Rectal smooth muscle tissue (tissue), 1 donor: ENCODE measurements at regions not wholly inside any gene's neighbourhood (a gene's known extent, or its start where the extent isn't known, plus 50 kb on each side); places are given as distances from the start of the nearest gene placed in this dataset.

Experiments
- H3K27ac ChIP-seq: one replicate; pipeline ENCODE4 v1.7.0; 2013; ENCODE audit warnings: low read depth, low read length, inconsistent platforms
- H3K27me3 ChIP-seq: one replicate; pipeline ENCODE4 v1.7.0; 2013; ENCODE audit warnings: low read length; ENCODE audit not compliant: control insufficient read depth, insufficient read depth
- H3K36me3 ChIP-seq: one replicate; pipeline ENCODE4 v1.7.0; 2013; ENCODE audit warnings: low read length; ENCODE audit not compliant: control insufficient read depth, insufficient read depth
- H3K4me1 ChIP-seq: one replicate; pipeline ENCODE4 v1.7.0; 2013; ENCODE audit warnings: low read length; ENCODE audit not compliant: control insufficient read depth, insufficient read depth
- H3K4me3 ChIP-seq: one replicate; pipeline ENCODE4 v1.7.0; 2013; ENCODE audit warnings: low read length
- H3K9ac ChIP-seq: one replicate; pipeline ENCODE4 v1.7.0; 2013; ENCODE audit warnings: low read length

DNA sequence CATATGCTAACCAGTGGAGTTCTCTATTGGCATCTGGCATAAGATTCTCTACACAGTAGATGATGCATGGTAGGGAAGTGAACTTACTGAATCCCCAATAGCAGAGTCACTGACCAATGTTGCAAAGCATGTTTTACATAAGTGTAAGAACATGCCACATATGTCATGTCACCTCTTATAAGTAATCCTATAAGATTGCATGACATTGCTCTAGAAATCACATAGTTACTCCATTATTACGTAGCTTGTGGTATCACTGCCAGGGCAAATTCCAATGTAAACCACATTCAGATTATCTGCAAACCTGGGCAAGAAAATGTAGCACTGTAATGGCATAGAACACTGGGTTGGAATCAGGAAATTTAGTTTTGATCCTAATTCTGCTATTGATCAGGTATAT is 198.2 kb upstream of the UMPS start:
- Histone ChIP-seq H3K9ac (no peak overlapping the region), H3K36me3 (no peaks in the 10 kb centered on the region), H3K27me3 (no peaks in the 10 kb centered on the region), H3K4me3 (no peak overlapping the region), H3K4me1 (no peaks in the 10 kb centered on the region), H3K27ac (no peak overlapping the region)

DNA sequence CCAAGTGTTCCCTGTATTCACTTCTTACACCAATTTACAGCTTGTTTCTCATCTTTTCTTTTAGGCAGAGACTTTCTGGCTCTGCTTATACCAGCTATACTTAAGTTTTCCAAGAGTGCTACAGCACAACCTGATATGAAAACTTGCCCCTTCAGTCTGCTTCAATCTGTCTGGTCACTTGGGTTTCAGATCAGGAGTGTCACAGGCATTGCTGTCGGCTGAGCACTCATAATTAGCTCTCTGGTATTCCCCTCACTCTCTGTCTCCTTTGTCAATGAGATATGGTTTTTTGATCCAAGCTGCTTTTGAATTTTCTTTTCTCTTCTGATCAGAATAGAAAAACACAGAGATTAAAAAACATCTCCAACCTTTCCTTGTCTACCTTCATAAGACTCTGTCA is 194.9 kb upstream of the UMPS start:
- Histone ChIP-seq H3K4me1 (no peaks in the 10 kb centered on the region), H3K27ac (no peak overlapping the region), H3K9ac (no peak overlapping the region), H3K4me3 (no peak overlapping the region), H3K36me3 (no peaks in the 10 kb centered on the region), H3K27me3 (no peaks in the 10 kb centered on the region)

DNA sequence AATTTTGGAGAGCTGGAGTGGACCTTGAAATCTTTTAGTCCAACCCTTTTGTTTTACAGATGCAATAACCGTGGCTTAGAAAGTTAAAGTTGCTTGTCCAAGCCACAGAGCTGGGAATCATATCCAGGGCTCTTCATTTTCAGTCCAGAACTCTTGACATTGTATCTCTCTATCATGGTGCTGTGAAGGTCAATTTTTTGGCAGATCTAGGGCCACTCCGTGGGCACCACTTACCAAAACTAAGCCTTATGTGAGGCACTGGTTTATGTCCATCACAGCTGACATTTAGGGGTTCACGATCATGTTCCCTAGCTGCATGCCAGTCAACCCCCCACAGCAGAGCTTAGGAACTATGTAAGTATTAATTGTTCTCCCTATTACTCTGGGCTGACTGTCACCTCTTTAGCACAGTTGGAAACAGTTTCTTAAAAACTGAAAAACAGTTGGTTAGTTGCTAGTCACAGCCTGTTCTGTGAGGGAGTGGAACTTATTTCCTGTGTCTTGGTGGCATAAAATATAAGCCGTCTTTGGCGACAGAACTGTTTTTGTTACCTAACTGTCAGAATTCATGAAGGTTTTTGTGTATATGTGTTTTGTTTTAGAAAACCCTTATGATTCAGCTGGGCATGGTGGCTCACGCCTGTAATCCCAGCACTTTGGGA is 189.6 kb upstream of the UMPS start:
- no peak overlapping the region for H3K27ac ChIP-seq
- no peak overlapping the region for H3K4me3 ChIP-seq

DNA sequence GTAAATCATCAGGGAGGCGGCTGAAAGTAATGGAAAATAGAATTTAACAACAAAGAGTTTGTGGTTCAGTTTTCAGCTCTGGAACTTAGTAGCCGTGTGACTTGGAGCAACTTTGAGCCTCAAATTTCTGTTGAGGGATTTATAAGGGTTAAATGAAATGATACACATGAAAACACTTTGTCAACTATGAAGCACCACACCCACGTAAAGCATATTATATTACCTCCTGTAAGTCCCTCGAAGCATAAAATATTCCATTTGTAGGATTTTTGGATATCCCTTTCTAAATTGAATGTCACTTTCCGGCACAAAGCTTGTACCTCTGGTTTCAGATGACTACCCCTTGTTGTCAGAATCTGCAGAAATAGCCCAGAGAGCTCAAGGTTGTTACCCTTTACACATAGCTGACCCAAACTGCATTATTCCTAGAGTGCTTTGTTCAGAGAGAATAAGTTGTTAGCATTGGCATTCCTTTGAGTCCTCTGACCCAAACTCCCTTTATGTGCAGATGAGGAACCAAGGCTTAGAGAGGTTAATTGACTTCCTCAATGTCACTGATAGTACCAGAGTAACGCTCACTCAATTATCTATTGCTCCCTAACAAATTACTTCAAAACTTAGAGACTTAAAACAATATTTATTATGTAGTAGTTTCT is 187.9 kb upstream of the UMPS start:
- no peaks in the 10 kb centered on the region for H3K27me3 ChIP-seq
- H3K4me1 ChIP-seq, result no peaks in the 10 kb centered on the region
- H3K9ac ChIP-seq, result no peak overlapping the region
- H3K36me3 ChIP-seq, result no peaks in the 10 kb centered on the region
- no peak overlapping the region for H3K27ac ChIP-seq
- H3K4me3 ChIP-seq, result no peak overlapping the region

More for the DNA sequence above, 189.6 kb upstream of the UMPS start:
- no peaks in the 10 kb centered on the region for H3K27me3 ChIP-seq
- H3K4me1 ChIP-seq, result no peaks in the 10 kb centered on the region
- H3K9ac ChIP-seq, result no peak overlapping the region
- H3K36me3 ChIP-seq, result no peaks in the 10 kb centered on the region

DNA sequence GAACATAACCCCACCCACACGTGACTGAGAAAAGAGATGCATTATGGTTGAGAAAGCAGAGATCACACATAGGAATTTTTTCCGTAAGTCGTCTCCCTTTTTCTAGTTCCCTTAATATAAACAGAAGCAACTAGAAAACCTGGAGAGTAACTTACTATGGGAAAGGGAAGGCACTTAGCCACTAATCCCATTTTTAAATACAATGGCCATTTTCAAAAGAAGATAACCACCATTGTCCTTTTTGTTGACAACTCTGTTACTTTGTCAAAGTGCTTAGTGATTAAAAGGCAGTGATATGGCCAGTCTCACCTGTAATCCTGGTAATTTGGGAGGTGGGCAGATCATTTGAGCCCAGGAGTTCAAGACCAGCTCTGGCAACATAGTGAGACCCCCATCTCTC is 184.4 kb upstream of the UMPS start:
- no peaks in the 10 kb centered on the region for H3K4me1 ChIP-seq
- H3K27ac ChIP-seq, result no peak overlapping the region
- H3K36me3 ChIP-seq, result no peaks in the 10 kb centered on the region
- no peak overlapping the region for H3K4me3 ChIP-seq
- no peaks in the 10 kb centered on the region for H3K27me3 ChIP-seq
- H3K9ac ChIP-seq, result no peak overlapping the region

DNA sequence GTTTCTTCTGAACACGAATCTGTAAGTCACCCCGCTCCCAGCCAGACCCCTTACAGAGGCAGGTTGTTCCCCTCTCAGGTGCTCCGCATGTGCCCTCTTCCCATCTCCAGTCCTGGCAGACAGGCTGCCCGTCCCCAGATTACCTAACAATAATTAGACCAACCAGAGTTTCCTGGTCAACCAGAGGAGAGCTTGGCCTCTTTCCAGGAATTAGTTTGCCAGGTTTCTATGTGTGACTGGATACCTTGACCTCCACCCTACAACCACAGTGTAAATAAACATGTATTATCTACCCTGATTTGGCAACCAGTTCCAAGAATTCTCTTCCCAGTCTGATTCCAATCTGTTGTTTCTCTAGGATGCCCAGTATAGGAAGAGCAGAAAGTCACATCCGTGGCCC is 178.0 kb upstream of the UMPS start:
- H3K27me3 ChIP-seq, result no peaks in the 10 kb centered on the region
- no peaks in the 10 kb centered on the region for H3K36me3 ChIP-seq
- H3K4me3 ChIP-seq, result no peak overlapping the region
- H3K9ac ChIP-seq, result no peak overlapping the region
- no peak overlapping the region for H3K27ac ChIP-seq
- no peaks in the 10 kb centered on the region for H3K4me1 ChIP-seq

DNA sequence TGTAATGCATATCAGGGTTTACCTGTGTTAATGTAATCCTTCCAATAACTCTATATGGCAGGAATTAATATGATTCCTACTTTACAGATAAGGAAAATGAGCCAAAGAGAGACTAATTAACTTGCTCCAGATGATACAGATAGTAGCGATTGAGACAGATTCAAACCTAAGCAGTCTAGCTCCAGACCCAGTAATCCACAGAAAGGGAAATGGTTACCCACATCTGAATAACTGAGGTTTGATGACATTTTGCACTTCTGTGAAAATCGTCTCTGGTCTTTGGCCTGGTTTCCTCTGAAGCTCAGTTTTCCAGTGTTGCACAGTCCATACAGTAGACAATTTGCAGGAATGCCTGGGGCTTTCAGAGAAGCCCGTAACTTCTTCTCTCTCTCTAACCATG is 177.1 kb upstream of the UMPS start:
- Histone ChIP-seq H3K27ac (no peak overlapping the region), H3K27me3 (peaks cover 2% of the 10 kb centered on the region), H3K4me3 (no peak overlapping the region), H3K36me3 (no peaks in the 10 kb centered on the region), H3K4me1 (no peaks in the 10 kb centered on the region), H3K9ac (no peak overlapping the region)

DNA sequence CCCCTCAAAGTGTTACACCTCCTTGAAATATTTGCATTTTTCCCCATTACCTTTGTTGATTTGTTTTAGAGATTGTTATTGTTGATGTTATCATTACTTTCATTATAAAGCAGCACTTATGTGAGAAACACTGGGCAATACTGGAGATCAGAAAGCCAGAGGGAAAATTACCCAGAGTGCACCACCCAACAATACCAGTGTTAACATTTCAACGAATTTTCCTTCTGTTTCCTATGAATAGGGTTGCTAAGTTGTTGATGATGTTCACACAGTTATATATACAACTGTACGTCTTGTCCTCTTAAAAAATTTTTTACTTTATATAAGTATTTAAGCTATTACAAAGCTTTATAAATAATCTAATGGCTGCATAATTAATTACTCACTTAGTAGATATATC is 173.6 kb upstream of the UMPS start:
- Histone ChIP-seq H3K4me1 (peaks cover 16% of the 10 kb centered on the region), H3K9ac (no peak overlapping the region), H3K27me3 (peaks cover 2% of the 10 kb centered on the region), H3K4me3 (no peak overlapping the region), H3K36me3 (no peaks in the 10 kb centered on the region), H3K27ac (no peak overlapping the region)

DNA sequence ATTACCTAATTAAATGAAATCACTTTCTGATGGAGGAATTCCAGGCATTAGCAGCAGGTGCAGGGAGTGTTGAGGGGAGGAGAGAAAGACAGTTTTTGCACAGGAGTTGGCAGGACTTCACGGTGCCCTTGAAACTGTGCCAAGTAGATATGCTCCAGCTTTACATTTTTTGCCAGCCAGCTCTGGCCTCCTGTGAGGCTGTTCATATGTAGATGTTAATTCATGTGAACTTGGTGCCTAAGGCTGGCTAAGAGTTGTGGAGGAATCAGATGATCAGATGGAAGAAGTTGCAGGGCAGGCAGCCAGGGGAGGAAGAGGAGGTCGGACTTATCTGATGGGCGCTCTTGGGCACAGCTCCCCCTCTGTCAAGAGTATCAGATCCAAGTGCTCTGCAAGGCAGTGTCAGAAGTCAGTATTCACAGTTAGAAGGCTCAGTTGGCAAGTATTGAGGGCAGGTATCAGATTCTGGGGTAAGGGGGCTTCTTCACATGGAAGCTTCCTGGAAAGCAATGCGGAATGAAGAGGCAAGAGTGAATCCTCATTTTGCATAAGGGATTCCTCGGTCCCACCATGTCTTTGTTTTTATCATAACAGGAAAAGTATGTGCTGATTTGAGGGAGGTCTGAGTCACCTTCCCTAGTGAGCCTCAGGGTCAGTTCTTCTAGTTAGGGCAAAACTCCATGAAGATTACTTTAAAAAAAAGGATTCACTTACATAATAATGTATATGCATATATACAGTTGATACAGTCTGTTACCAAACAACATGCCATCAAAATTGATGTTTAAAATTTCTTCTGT is 172.6 kb upstream of the UMPS start:
- no peak overlapping the region for H3K27ac ChIP-seq
- no peaks in the 10 kb centered on the region for H3K36me3 ChIP-seq
- no peak overlapping the region for H3K9ac ChIP-seq
- no peak overlapping the region for H3K4me3 ChIP-seq
- H3K27me3 ChIP-seq, result peaks cover 2% of the 10 kb centered on the region
- peaks cover 16% of the 10 kb centered on the region for H3K4me1 ChIP-seq

DNA sequence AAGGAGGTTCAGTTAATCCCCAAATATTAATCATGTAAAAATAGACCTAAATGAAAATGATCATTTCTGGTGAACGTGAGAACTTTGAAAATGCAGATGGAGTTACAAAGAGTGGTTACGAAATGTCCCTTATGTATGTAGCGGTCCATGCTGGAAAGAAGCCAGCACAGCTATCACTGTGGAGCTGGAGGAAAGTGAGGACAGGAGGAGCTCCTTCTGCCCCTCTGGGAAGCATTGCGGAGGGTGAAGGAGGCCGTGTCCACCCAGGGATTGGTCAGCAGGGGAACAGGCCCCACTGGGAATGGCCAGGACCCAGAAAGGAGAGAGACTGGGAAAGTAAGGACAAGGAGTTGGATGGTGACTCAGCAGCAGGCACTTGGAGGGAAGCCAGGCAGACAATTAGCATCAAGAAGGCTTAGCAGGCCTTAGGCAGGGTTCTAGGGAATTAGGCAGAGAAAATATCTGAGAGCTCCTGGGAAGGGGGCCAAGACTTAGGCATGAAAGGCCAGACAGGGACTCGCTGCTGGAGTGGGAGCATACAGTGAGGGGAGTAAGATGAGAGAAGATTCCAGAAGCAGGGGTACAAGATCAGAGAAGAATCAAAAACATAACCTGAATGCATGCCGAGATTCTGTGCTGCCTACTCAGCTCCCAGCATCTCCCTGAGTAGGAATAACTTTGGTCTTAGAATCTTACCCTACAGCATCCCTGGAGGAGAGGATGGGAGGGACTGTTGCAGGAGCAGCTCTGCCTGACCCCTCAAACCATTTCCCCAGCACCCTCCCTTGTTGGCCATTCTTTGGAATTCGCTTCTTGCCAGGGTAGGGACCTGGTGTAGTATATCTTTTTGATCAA is 171.0 kb upstream of the UMPS start:
- H3K4me1 ChIP-seq, result peaks cover 16% of the 10 kb centered on the region
- H3K9ac ChIP-seq, result no peak overlapping the region
- no peaks in the 10 kb centered on the region for H3K36me3 ChIP-seq
- H3K27ac ChIP-seq, result peak overlapping the region; percentile 58
- no peak overlapping the region for H3K4me3 ChIP-seq
- peaks cover 2% of the 10 kb centered on the region for H3K27me3 ChIP-seq

DNA sequence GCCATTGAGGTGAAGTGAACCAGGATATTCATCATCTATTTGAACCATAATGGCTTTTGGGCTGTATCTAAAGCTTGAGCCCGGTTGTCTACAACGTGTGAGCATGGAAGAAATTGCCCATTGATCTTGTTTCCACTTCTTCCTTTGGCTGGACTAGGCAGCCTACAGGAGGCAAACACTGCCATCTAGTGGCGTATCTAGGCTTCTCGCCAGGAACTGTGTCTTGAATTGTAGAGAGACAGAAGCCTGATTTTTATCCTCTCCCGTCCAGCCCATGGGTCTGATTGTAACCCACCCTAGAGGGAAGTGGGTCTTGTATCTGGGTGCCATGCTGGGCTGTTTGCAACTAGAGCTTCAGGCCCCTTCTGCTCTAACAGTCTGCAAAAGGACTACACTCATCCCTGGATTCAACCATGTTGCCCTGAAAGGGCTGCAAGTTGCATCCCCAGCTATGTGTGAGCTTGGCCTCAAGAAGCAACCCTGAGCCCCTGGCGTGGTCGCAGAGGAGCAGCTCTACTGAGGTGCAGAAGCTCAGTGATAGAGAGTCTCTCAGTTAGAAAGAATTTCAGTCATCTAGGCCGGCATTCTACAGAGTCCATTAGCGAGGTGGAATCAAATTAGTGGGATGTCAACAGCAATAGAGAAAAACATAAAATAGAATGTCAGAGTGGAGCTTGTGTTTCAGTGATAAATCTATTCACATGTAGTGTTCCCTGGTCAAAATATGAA is 170.2 kb upstream of the UMPS start:
- H3K27me3 ChIP-seq, result peaks cover 2% of the 10 kb centered on the region
- peaks cover 16% of the 10 kb centered on the region for H3K4me1 ChIP-seq
- no peak overlapping the region for H3K4me3 ChIP-seq
- H3K36me3 ChIP-seq, result no peaks in the 10 kb centered on the region
- no peak overlapping the region for H3K9ac ChIP-seq
- H3K27ac ChIP-seq, result peak overlapping the region; percentile 58
